ENCODE measurements at regions not wholly inside any gene's neighbourhood (a gene's known extent, or its start where the extent isn't known, plus 50 kb on each side); places are given as distances from the start of the nearest gene placed in this dataset.

DNA sequence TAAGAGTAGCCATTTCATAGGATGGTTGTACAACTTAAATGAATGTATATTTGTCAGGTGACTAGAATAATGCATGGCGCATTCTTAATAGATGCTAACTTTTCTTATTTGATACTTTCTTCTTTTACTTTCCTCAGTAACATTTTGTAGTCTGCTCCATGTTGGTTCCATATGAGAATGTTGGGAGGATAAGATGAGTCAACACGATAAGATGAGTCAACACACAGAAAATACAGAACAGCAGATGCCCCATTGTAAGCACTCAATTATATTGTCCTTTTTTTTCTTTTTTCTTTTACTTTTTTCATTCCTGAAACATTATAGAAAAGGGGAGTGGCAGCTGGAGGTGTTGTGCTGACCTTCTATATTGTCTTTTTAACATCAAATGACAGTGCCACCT, 92.3 kb upstream of the SPATA31C2 start:
- TF ChIP-seq, protein P1, sequence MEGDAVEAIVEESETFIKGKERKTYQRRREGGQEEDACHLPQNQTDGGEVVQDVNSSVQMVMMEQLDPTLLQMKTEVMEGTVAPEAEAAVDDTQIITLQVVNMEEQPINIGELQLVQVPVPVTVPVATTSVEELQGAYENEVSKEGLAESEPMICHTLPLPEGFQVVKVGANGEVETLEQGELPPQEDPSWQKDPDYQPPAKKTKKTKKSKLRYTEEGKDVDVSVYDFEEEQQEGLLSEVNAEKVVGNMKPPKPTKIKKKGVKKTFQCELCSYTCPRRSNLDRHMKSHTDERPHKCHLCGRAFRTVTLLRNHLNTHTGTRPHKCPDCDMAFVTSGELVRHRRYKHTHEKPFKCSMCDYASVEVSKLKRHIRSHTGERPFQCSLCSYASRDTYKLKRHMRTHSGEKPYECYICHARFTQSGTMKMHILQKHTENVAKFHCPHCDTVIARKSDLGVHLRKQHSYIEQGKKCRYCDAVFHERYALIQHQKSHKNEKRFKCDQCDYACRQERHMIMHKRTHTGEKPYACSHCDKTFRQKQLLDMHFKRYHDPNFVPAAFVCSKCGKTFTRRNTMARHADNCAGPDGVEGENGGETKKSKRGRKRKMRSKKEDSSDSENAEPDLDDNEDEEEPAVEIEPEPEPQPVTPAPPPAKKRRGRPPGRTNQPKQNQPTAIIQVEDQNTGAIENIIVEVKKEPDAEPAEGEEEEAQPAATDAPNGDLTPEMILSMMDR (conservative IDR thresholded peaks at IDR 0.05; ENCODE audit: low read length), result no peak
- no peak for TF ChIP-seq EZH2phosphoT487 (IDR thresholded peaks at IDR 0.05; ENCODE audit: borderline replicate concordance)

All from Loucy (cell line).